ENCODE measurements at regions not wholly inside any gene's neighbourhood (a gene's known extent, or its start where the extent isn't known, plus 50 kb on each side); places are given as distances from the start of the nearest gene placed in this dataset.

GRCh38 chr16:87152221-87152755 lies 164.9 kb downstream of the C16orf95 start:
- TF ChIP-seq GATA2 (IDR thresholded peaks at IDR 0.05; ENCODE audit: low read depth, low read length) (no peak), GATA3 (IDR thresholded peaks at IDR 0.05; ENCODE audit: low read depth, low read length) (no peak)
